IPS-NIHi7 (cell line): ENCODE measurements at regions not wholly inside any gene's neighbourhood (a gene's known extent, or its start where the extent isn't known, plus 50 kb on each side); places are given as distances from the start of the nearest gene placed in this dataset.

Experiments
- DNase-seq: peaks from one replicate; pipeline ENCODE4 v3.0.0; 2012; ENCODE audit warnings: mixed read lengths; ENCODE audit errors: extremely low spot score

- no peak for DNase-seq
Measured at GRCh38 chr1:11373895-11374747, 101.1 kb downstream of the UBIAD1 start.

DNA sequence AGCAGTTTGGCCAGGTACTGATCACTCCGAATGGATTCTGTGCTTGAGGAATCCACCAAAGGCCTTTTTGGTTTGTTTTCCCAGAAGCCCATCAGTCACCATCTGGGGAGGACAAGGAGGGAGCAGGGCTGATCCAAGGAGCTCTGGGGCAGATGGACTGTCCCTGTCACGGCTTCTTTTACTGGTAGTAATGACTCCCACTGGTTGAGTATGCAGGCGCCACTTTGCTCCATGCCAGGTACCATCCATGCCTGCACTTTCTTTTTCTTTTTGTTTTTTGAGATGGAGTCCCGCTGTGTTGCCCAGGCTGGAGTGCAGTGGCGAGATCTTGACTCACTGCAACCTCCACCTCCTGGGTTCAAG lies 101.7 kb downstream of the UBIAD1 start:
- DNase-seq = no peak

GRCh38 chr1:11377001-11377583 lies 101.9 kb upstream of the DISP3 start:
- DNase-seq = no peak

GRCh38 chr1:11377954-11378353 lies 101.0 kb upstream of the DISP3 start:
- no peak for DNase-seq

- DNase-seq = no peak
Measured at GRCh38 chr1:11379851-11380250, 99.1 kb upstream of the DISP3 start.

- DNase-seq = no peak
Measured at GRCh38 chr1:11380500-11380899, 98.5 kb upstream of the DISP3 start.

DNA sequence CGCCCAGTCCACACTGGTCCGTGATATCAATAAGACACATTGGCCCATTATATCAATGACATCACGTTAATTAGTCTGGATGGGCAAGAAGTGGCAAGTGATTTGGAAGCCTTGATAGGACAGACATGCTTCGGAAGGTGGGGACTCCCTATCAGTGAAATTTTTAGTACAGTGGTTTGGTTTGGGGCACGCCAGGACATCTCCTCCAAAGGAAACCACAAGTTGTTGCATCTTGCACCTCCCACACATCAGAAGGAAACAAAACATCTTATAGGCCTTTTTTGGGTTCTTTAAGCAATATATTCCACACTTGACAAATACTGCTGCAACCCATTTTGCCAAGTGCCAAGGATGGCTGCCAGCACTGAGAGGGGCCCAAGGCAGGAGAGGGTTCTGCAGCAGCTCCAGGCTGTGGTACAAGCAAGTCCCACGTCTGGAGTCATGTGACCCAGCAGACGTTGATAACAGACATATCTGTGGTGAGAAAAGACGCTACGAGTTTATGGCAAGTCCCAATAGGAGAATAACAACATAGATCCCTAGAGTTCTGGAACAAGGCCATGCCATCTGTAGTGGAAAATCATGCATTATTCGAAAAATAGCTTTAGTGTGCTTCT lies 95.3 kb upstream of the DISP3 start:
- no peak for DNase-seq

DNA sequence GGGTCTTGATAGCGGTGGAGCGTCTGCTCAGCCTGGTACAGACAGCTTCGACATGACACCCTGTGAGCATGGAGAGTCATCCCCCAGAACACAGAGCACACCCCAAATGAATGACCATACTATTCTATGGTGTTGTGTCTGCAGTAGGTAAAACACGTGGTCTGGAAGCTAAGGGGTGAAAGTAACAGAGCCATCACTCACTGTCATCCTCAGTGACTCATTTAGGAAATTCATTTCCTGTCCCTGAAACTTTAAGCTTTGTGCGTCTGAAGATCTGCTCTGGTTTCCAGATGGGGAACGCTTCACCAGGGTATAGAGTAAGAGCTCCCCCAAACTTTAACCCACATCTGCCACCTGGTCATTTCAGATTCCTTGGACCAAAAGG lies 94.8 kb upstream of the DISP3 start:
- DNase-seq = no peak

DNA sequence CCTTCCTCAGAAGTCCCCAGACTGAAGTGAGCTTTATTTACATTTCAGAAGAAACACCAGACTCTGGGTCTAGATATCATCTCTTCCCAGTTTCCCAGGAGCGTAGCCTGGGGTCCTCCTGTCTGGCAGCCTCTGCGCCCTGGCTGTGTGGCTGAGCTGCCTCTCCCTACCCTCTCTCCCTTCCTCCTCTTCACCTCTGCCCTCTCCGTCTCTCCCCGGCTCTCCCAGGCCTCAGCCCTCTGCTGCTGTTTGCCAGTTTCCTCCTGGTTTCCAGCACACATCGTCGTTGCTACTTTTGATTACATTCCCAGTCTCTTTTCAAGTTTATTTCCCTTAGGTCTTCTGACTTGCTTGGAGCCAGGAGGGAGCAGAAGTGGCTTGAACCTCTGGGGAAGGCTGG lies 91.1 kb upstream of the DISP3 start:
- DNase-seq = peak; percentile 17

DNA sequence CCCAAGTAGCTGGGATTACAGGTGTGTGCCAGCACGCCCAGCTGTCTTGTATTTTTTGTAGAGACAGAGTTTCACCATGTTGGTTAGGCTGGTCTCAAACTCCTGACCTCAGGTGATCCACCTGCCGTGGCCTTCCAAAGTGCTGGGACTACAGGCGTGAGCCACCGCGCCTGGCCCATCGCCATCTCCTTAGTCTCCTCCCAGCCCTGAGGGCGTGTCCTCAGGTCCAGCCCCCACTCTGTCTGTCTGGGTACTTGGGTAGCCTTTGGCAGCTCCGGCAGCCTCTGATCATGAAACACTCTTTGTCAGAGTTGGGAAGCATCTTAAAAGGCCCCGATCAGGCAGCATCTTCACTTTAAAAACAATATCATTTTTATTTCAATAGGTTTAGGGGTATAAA lies 90.3 kb upstream of the DISP3 start:
- peak; percentile 27 for DNase-seq

DNA sequence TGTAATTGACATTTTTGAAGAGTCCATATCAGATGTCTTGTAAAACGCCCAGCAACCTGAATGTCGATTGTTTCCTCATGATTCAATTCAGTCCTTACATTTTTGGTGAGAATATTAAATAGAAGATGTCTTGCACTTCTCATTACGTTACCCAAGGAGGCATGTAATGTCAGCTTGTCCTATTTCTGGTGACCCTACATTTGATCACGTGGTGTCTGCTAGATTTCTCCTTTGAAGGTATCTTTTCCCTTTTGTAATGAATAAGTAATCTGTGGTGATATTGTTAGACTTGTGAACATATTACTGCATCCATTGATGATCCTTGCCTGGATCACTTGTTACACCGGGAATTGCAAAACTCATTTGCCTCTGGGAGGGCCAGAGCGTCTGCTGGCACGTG lies 87.6 kb upstream of the DISP3 start:
- no peak for DNase-seq

DNA sequence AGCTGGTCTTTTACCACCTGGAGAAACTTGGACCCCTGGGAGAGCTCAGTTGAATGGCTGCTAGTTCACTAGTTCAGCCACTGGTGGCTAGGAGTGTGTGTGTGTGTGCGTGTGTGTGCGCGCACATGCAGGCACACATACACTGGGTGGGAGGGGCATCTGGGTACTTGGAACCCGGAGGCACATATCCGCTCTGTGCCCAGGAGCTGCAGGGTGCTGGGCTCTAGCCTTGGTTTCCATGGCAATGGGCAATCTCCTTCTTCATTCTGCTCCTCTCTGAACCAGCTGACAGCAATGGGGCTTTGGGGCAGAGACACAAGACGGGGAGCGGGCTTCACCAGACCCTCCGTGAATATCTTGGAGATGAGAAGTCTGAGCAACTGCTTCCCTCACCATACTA lies 87.1 kb upstream of the DISP3 start:
- DNase-seq = no peak

GRCh38 chr1:11394592-11395245 lies 84.2 kb upstream of the DISP3 start:
- no peak for DNase-seq

DNA sequence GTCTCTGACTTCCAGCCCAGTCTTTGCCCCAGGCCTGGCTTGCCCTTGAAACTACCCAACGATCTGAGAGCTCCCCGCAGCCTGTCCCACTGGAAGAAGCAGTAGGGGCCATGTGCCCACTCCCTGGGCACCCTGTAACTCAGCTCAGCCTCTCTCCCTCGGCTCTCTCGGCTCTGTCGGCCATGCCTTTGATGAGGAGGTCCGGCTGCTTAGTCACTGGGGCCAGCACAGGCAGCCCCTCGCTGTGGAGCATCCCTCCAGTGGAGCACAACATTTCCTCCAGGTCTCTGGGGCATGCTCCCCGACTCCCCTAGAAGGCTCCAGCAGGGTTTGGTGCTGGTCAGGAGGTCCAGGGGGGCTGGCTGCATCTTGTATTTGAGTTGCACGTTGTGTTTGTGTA lies 83.3 kb upstream of the DISP3 start:
- DNase-seq = no peak

- DNase-seq = no peak
Measured at GRCh38 chr1:11397151-11397901, 81.6 kb upstream of the DISP3 start.

DNA sequence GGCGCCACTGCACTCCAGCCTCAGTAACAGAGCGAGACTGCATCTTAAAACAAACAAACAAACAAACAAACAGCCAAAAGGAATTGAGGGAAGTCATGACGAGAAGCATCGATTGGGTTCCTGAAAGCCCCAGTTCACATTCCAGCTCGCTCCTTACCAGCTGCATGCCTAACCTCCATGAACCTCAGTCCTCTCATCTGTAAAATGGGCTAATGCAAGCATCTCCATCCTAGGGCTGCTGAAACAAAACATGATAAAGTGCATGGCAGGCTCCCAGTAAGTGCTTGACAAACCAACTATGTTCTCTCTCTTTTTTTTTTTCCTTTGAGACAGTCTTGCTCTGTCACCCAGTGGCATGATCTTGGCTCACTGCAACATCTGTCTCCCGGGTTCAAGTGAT lies 79.7 kb upstream of the DISP3 start:
- no peak for DNase-seq

DNA sequence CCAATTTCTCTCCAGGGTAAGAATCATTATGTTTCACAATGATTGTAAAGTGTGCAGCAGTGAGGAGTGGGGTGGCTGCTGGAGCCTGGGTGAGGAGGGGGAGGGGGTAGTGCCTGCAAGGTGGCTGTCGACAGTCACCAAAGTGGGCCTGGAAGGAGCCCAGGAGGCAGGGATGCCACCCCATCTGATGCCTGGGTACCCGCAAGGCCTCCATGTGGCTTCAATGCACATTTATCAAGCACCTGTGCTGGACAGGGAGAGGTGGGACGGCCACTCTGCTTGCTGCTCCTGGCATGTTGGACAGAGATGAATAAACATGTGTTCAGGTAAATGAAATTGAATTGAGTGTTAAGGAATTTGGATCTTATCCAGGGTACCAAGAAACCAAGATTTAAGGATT lies 78.8 kb upstream of the DISP3 start:
- no peak for DNase-seq

DNA sequence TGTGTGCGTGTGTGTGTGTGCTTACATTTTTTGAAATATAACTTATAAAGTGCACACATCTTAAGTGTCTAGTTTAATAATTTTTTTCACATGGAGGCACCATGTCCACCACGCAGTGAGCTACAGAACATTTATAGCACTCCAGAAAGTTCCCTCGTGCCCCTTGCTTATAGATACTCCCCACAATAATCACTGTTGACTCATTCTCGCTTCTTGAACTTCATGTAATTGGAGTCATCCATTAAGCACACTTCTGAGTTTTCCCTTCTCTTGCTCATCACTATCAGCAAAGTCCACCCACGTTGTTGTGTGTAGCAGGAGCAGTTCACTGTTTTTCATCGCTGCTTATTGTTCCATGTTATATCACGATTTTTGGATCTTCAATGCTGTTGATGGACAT lies 78.4 kb upstream of the DISP3 start:
- DNase-seq = no peak

DNA sequence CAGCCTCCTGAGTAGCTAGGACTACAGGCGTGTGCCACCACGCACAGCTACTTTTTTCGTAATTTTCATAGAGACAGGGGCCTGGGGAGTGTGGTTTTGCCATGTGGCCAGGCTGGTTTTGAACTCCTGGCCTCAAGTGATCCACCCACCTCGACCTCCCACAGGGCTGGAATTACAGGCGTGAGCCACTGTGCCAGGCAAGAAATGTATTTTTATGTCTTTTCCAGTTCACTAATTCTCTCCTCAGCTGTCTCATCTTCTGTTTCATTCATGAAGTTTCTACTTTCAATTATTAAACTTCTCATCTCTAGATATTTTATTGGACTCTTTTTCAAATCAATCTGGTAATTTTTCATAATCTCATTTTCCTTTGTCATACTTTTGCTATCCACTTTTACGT lies 72.1 kb upstream of the DISP3 start:
- no peak for DNase-seq

- DNase-seq = no peak
Measured at GRCh38 chr1:11407301-11407994, 71.5 kb upstream of the DISP3 start.

GRCh38 chr1:11412141-11412540 lies 66.8 kb upstream of the DISP3 start:
- DNase-seq = no peak
